ENCODE measurements at regions not wholly inside any gene's neighbourhood (a gene's known extent, or its start where the extent isn't known, plus 50 kb on each side); places are given as distances from the start of the nearest gene placed in this dataset.

- H3K9me3 ChIP-seq (ENCODE audit: control insufficient read depth, low read depth, low read length): no peaks in the 10 kb centered on the region
- Mint-ChIP-seq H3K9me3 (peaks cover 0 to 3% of the 10 kb centered on the region in 2 experiments; a peak in 1 of 5 replicates), H3K36me3 (ENCODE audit: insufficient read depth in 1 of 3, low read depth in 3 of 3) (no peaks in the 10 kb centered on the region; a peak in 1 of 7 replicates), H3K27ac (no peak overlapping the region), H3K4me3 (no peak overlapping the region), H3K4me1 (no peaks in the 10 kb centered on the region), H3K27me3 (ENCODE audit: low read depth) (no peaks in the 10 kb centered on the region)
- no CpG with 5 or more reads among the region's 4 CpGs for WGBS (ENCODE audit: extremely low coverage, insufficient read length, low lambda C conversion rate)
- no peak overlapping the region for H2AK5ac ChIP-seq (ENCODE audit: insufficient read length, low read length)
- no peak overlapping the region for H4K8ac ChIP-seq (replicated peaks; ENCODE audit: insufficient read length, low read depth, low read length)
- H3K14ac ChIP-seq (ENCODE audit: insufficient read depth, low read length): no peak overlapping the region
- no peak overlapping the region for H2BK20ac ChIP-seq (ENCODE audit: low read depth, low read length, poor library complexity, severe bottlenecking)
- H2BK15ac ChIP-seq (ENCODE audit: low read depth, low read length): no peak overlapping the region
- no peak overlapping the region for H2AFZ ChIP-seq (ENCODE audit: low read length)
- H2BK120ac ChIP-seq (ENCODE audit: low read depth, low read length, poor library complexity, severe bottlenecking): no peak overlapping the region
- DNase-seq: no peak
- H3K4me1 ChIP-seq (ENCODE audit: insufficient read depth, low read length): no peaks in the 10 kb centered on the region
- no peak overlapping the region for H4K5ac ChIP-seq (ENCODE audit: insufficient read length, low read depth, low read length)
- H3K4ac ChIP-seq (ENCODE audit: low read depth, low read length): no peak overlapping the region
- H3K27ac ChIP-seq (ENCODE audit: insufficient read length, low read depth, low read length): no peak overlapping the region
- H3K18ac ChIP-seq (ENCODE audit: insufficient read length, low read depth, low read length): no peak overlapping the region
- no peak overlapping the region for H3K9ac ChIP-seq (ENCODE audit: extremely low read depth, insufficient read length, low read length)
- no peak for TF ChIP-seq CTCF (conservative IDR thresholded peaks at IDR 0.05)
- H4K20me1 ChIP-seq (ENCODE audit: control insufficient read depth, insufficient read depth, insufficient read length): no peaks in the 10 kb centered on the region
- no peaks in the 10 kb centered on the region for H3K27me3 ChIP-seq (ENCODE audit: insufficient read depth, low read length)
- no peak overlapping the region for H3K4me2 ChIP-seq (ENCODE audit: insufficient read depth, insufficient read length, low read length)
- no peak overlapping the region for H3K23ac ChIP-seq (ENCODE audit: insufficient read length, low read depth, low read length)
- no peaks in the 10 kb centered on the region for H3K23me2 ChIP-seq (ENCODE audit: insufficient read length, low read depth, low read length, poor library complexity, severe bottlenecking)
- no peak overlapping the region for H3K56ac ChIP-seq (ENCODE audit: insufficient read length, low read depth, low read length)
- no peaks in the 10 kb centered on the region for H3K79me2 ChIP-seq (ENCODE audit: insufficient read depth, low read length)
- H3T11ph ChIP-seq (ENCODE audit: low read length): no peak overlapping the region
- no peak overlapping the region for H4K91ac ChIP-seq (ENCODE audit: insufficient read length, low read depth, low read length)
- H2BK12ac ChIP-seq (ENCODE audit: insufficient read length, low read depth, low read length): no peak overlapping the region
- H2BK5ac ChIP-seq (ENCODE audit: insufficient read length, low read length): no peak overlapping the region
- no peaks in the 10 kb centered on the region for H3K79me1 ChIP-seq (ENCODE audit: insufficient read depth, low read depth, low read length, poor library complexity, severe bottlenecking)
Measured at GRCh38 chr12:14199455-14200198, 165.9 kb upstream of the ATF7IP start.
